ENCODE measurements at regions not wholly inside any gene's neighbourhood (a gene's known extent, or its start where the extent isn't known, plus 50 kb on each side); places are given as distances from the start of the nearest gene placed in this dataset.

DNA sequence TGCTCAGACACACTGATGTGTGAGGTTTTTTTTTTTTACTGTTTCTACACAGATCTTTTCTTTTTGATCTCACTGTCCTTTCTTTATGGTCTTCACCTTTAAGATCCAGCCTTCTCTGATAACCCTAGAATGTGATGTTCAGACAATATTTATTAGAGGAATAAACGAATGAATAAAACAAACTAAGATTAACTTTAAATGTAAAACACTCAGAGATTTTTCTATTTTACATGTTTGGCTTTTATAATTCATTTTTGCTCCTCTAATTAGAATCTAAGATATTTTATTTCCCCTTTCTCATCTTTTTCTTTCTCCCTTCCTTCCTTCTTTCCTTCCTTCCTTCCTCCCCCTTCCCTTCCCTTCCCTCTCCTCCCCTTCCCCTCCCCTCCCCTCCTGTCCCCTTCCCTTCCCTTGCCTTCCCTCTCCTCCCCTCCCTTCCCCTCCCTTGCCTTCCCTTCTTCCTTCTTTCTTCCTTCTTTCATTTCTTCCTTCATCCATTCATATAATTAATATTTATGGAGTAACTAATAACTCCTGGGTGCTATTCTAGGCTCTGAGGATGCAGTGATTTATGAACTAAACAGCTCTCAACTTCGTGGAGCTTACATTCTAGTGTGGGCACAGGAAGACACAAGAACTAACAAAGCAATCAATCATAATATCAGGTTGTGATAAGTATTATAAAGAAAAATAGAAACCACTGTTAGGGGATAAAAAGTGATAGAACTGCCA is 133.5 kb upstream of the TSHZ2 start:
- no peaks in the 10 kb centered on the region for H3K27me3 Mint-ChIP-seq
- ATAC-seq, result no peak

GRCh38 chr20:52837378-52837777 is 134.8 kb upstream of the TSHZ2 start:
- Mint-ChIP-seq H3K4me1 (no peaks in the 10 kb centered on the region), H3K27ac (no peak overlapping the region), H3K27me3 (no peaks in the 10 kb centered on the region), H3K4me3 (no peak overlapping the region), H3K9me3 (no peaks in the 10 kb centered on the region)
- ATAC-seq (no peak), DNase-seq (no peak)

More for the DNA sequence above, 133.5 kb upstream of the TSHZ2 start:
- no peaks in the 10 kb centered on the region for H3K4me1 Mint-ChIP-seq
- peak overlapping the region in 1 of 2 donors; percentile 13 for H3K27ac Mint-ChIP-seq
- H3K9me3 Mint-ChIP-seq, result no peaks in the 10 kb centered on the region
- no peak overlapping the region for H3K4me3 Mint-ChIP-seq
- DNase-seq, result no peak

- DNase-seq, result no peak
- ATAC-seq, result no peak
- Mint-ChIP-seq H3K4me1 (no peaks in the 10 kb centered on the region), H3K27me3 (no peaks in the 10 kb centered on the region), H3K27ac (no peak overlapping the region), H3K9me3 (no peaks in the 10 kb centered on the region), H3K4me3 (no peak overlapping the region)
These were observed 138.3 kb upstream of the TSHZ2 start for GRCh38 chr20:52833901-52834300.

DNA sequence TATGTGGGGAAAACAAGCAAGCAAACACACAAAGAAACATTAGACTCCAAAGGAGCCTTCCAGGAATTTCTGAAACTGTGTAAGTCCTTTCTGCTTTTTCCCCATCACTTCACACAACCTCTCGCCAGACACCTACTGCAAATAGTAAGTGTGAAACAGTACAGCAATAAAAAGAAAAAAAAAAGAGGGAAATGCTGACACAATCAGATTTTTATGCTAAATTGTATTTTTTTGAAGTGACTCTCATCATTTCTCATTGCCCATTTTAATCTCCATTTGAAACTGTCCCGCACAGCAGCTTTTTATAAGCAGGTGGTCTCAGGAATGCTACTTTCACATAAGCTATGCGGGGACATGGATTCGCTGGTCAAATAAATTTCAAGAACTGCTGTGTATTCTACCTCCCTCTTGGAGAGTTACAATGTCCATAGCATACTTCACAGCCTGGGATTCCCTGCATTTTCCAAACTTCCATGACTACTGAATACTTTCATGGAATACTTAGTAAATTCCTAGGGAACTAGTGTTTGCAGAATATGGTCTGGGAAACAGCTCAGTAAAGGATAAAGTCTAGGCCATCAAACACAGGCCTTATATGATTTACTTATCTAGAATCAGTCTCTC is 139.9 kb upstream of the TSHZ2 start:
- ATAC-seq (no peak), DNase-seq (no peak)
- no peaks in the 10 kb centered on the region for H3K9me3 Mint-ChIP-seq
- H3K27ac Mint-ChIP-seq, result no peak overlapping the region
- H3K4me1 Mint-ChIP-seq, result no peaks in the 10 kb centered on the region
- no peak overlapping the region for H3K4me3 Mint-ChIP-seq
- no peaks in the 10 kb centered on the region for H3K27me3 Mint-ChIP-seq

DNA sequence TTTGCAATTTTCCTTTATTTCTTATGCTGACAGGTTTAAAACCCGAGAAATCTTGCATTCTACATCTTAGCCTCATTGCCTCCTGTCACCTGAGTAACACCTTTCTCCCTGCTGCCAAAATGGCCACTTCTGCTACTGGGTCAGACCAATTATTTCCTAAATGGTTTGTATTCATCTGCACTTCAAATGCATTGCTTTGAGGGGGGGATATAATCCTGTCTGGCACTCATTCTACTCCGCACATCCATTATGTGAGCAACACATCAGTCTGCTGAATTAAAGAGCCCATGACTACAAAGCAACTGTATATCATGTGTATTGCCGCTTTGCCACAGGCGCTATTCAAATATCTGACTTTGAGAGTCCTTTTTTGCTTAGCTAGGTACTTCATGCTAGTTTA is 141.6 kb upstream of the TSHZ2 start:
- H3K9me3 Mint-ChIP-seq, result no peaks in the 10 kb centered on the region
- ATAC-seq (no peak), DNase-seq (no peak)
- no peaks in the 10 kb centered on the region for H3K4me1 Mint-ChIP-seq
- H3K4me3 Mint-ChIP-seq, result no peak overlapping the region
- no peak overlapping the region for H3K27ac Mint-ChIP-seq
- no peaks in the 10 kb centered on the region for H3K27me3 Mint-ChIP-seq

GRCh38 chr20:52829111-52829510 is 143.0 kb upstream of the TSHZ2 start:
- H3K27me3 Mint-ChIP-seq, result no peaks in the 10 kb centered on the region
- DNase-seq (no peak), ATAC-seq (no peak)
- H3K27ac Mint-ChIP-seq, result no peak overlapping the region
- no peaks in the 10 kb centered on the region for H3K9me3 Mint-ChIP-seq
- no peaks in the 10 kb centered on the region for H3K4me1 Mint-ChIP-seq
- no peak overlapping the region for H3K4me3 Mint-ChIP-seq

DNA sequence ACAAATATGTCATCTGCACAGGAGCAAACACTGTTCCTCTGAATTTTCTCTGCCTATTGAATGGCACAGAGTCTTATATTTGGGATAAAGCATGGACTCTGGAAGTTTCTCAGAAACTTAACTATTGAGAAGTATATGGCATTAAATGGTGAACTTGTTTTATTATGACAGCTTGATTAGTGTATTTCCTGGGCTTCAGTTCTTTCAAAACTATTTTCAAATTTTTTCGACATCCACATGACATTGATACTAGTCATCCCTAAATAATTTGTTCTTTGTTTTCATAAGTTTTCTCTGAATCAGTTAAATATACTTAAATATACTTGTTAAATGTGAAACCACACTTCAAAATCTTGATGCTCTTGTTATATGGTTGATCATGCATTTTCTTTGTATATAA is 144.0 kb upstream of the TSHZ2 start:
- ATAC-seq, result no peak
- no peak for DNase-seq
- Mint-ChIP-seq H3K9me3 (no peaks in the 10 kb centered on the region), H3K4me1 (no peaks in the 10 kb centered on the region), H3K4me3 (no peak overlapping the region), H3K27me3 (no peaks in the 10 kb centered on the region), H3K27ac (no peak overlapping the region)

GRCh38 chr20:52826722-52827121 is 145.4 kb upstream of the TSHZ2 start:
- Mint-ChIP-seq H3K4me3 (no peak overlapping the region), H3K27ac (no peak overlapping the region), H3K27me3 (no peaks in the 10 kb centered on the region), H3K4me1 (no peaks in the 10 kb centered on the region), H3K9me3 (no peaks in the 10 kb centered on the region)
- ATAC-seq (no peak), DNase-seq (no peak)

- no peaks in the 10 kb centered on the region for H3K4me1 Mint-ChIP-seq
- no peak for ATAC-seq
- H3K27ac Mint-ChIP-seq, result no peak overlapping the region
- no peaks in the 10 kb centered on the region for H3K9me3 Mint-ChIP-seq
- DNase-seq, result no peak
- H3K4me3 Mint-ChIP-seq, result no peak overlapping the region
- no peaks in the 10 kb centered on the region for H3K27me3 Mint-ChIP-seq
These were observed 145.8 kb upstream of the TSHZ2 start for GRCh38 chr20:52826321-52826720.

DNA sequence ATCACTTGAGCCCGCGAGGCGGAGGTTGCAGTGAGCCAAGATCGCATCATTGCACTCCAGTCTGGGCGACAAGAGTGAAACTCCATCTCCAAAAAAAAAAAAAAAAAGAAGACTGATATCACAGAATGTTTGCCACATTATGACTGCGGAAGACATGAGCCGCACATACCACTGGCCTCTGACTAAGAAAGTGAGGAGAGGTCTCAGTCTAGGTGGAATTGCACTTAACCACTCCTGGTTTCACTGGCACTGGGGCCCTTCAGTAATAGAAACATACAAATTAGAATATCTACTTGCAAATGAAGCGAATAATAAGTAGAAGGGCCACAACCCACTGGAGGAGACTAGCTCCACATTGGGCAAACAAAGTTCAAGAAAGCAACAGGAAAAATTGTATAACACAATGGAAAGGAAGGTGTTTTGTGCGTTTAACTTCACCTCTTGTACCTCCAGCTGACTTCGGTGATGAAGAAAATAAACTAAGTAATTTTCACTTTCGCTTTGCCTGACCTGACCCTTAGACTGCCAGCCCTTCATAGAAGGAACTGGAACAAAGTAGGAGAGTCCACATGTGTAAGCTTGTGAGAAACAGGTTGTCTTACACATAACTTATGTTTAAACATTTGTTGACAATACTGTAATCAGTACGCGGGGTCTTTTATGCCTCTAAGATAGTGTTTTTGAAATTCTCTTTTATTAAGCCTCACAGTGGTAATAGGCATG is 147.5 kb upstream of the TSHZ2 start:
- no peaks in the 10 kb centered on the region for H3K4me1 Mint-ChIP-seq
- no peak overlapping the region for H3K4me3 Mint-ChIP-seq
- H3K27me3 Mint-ChIP-seq, result no peaks in the 10 kb centered on the region
- no peaks in the 10 kb centered on the region for H3K9me3 Mint-ChIP-seq
- H3K27ac Mint-ChIP-seq, result peak overlapping the region in 1 of 2 donors; percentile 67
- no peak for ATAC-seq
- no peak for DNase-seq

GRCh38 chr20:52823303-52823702 is 148.9 kb upstream of the TSHZ2 start:
- DNase-seq, result no peak
- Mint-ChIP-seq H3K4me1 (no peaks in the 10 kb centered on the region), H3K4me3 (no peak overlapping the region), H3K27me3 (no peaks in the 10 kb centered on the region), H3K27ac (no peak overlapping the region), H3K9me3 (no peaks in the 10 kb centered on the region)
- no peak for ATAC-seq

DNA sequence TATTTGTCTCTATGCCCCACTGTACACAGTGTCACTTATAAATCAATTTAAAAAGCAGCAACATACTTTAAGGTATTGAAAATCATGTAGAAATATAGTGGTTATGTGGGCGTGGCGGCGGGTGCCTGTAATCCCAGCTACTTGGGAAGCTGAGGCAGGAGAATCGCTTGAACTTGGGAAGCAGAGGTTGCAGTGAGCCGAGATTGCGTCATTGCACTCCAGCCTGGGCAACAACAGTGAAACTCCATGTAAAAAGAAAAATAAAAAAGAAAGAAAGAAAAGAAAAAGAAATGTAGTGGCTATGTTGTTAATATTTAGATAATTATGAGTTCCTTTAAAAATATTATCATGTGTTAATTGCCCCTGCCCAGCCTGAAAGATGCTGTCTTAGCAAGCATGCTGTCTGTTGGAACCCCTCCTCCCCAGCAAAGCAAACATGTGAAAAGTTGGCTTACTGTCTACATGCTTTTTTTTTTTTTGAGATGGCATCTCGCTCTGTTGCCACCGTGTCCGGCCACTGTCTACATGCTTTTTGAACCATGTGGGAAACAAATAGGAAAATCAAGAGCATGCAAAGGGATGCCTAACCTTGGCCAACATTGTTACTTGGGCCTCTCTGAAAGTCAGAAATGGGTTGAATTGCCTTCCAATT is 151.4 kb upstream of the TSHZ2 start:
- no peaks in the 10 kb centered on the region for H3K27me3 Mint-ChIP-seq
- no peaks in the 10 kb centered on the region for H3K4me1 Mint-ChIP-seq
- no peak overlapping the region for H3K4me3 Mint-ChIP-seq

GRCh38 chr20:52818491-52818890 is 153.7 kb upstream of the TSHZ2 start:
- DNase-seq, result no peak
- Mint-ChIP-seq H3K4me3 (no peak overlapping the region), H3K27ac (no peak overlapping the region), H3K27me3 (peaks cover 3% of the 10 kb centered on the region), H3K4me1 (no peaks in the 10 kb centered on the region), H3K9me3 (no peaks in the 10 kb centered on the region)
- no peak for ATAC-seq

More for the DNA sequence above, 151.4 kb upstream of the TSHZ2 start:
- DNase-seq, result no peak
- Mint-ChIP-seq H3K9me3 (no peaks in the 10 kb centered on the region), H3K27ac (no peak overlapping the region)
- ATAC-seq, result no peak

DNA sequence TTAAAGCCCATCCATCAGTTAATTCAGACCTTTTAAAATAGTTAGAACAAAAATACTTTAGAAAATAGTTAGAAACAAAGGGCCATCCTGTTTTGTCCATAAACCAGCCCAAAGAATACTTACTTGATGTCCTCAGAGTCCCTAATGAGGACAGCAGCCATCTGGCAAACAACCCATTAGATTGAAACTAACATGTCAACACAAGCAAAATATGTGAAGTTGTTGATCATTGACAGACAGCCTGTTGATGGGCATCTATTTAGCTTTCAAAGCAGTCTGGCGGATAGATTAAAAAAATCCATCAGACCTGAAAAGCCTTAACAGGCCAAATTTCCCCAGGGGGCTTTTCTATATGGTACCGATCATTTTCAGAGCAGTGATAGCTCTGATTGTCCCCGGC is 154.2 kb upstream of the TSHZ2 start:
- no peak for ATAC-seq
- no peak for DNase-seq
- Mint-ChIP-seq H3K4me1 (no peaks in the 10 kb centered on the region), H3K9me3 (no peaks in the 10 kb centered on the region), H3K4me3 (no peak overlapping the region), H3K27ac (no peak overlapping the region), H3K27me3 (peaks cover 7% of the 10 kb centered on the region)

DNA sequence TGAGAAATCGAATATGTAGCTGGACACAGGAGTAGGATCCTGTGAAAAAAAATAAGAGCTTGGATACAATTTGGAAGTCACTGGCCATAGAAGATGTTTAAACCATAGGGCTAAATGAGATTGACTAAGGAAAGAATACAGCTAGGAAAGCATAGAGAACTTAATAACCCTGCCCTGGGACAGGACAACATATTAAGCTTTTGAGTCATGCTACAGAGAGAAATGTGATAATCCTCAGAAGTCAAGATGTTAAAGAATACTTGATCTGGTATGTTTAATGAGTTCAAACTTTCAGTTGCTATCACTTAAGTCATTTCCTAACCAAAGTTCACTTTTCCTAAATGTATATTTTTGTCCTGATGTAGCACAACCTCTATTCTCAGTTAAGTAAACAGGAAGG is 154.6 kb upstream of the TSHZ2 start:
- Mint-ChIP-seq H3K27ac (no peak overlapping the region), H3K4me1 (no peaks in the 10 kb centered on the region), H3K27me3 (peaks cover 9% of the 10 kb centered on the region), H3K9me3 (no peaks in the 10 kb centered on the region), H3K4me3 (no peak overlapping the region)
- DNase-seq (no peak), ATAC-seq (no peak)

DNA sequence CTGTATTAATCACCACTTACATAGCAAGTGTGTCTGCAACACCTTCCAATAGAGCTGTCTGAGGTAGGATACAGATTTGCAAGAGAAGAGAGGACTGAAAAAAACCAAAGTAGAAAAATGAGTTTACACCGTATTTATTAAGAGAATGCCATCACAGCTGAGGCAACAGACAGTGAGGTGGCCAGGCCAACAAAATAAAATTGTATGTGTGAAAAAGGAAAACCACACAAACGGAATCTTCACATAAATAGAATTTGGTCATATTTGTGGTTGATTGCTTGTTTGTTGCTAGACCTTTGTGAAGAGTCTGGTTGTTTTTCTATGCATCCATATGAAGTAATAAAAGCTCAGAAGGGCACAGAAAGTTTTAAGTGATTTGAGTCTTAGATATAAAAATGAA is 157.8 kb upstream of the TSHZ2 start:
- no peaks in the 10 kb centered on the region for H3K9me3 Mint-ChIP-seq
- ATAC-seq, result no peak
- H3K4me3 Mint-ChIP-seq, result no peak overlapping the region
- no peak overlapping the region for H3K27ac Mint-ChIP-seq
- peaks cover 21% of the 10 kb centered on the region for H3K27me3 Mint-ChIP-seq
- DNase-seq, result no peak
- H3K4me1 Mint-ChIP-seq, result no peaks in the 10 kb centered on the region
